Cerebellar nuclear complex (tissue), 1 donor: ENCODE measurements at regions not wholly inside any gene's neighbourhood (a gene's known extent, or its start where the extent isn't known, plus 50 kb on each side); places are given as distances from the start of the nearest gene placed in this dataset.
A peak's percentile ranks its signal among the peaks of the same experiment; 100 is the strongest.

ENCODE experiments used
- DNase-seq, 2 experiments: peaks; one replicate each; lab custom pipeline; 2025; lab: John Stamatoyannopoulos, UW

DNA sequence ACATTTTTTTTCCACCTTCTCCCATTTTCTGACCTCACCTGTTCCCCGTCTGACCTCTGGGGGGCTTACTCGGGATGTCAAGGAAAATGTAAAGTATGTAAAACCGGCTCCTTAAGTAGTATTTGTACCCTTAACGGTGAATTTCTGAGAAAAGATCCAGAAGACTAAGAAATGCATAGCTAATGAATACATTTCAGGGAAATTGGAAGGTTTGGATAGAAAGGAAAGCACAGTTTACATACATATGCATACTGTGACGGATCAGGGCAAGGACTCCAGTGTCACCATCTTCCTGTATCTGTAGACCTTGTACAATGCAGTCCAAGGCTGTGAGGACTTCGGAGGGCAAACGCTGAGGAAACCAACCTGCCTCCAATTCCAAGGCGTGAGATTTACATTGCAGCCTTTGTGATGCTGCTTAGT lies 2185.9 kb upstream of the TENM3 start:
- DNase-seq = no peak

DNA sequence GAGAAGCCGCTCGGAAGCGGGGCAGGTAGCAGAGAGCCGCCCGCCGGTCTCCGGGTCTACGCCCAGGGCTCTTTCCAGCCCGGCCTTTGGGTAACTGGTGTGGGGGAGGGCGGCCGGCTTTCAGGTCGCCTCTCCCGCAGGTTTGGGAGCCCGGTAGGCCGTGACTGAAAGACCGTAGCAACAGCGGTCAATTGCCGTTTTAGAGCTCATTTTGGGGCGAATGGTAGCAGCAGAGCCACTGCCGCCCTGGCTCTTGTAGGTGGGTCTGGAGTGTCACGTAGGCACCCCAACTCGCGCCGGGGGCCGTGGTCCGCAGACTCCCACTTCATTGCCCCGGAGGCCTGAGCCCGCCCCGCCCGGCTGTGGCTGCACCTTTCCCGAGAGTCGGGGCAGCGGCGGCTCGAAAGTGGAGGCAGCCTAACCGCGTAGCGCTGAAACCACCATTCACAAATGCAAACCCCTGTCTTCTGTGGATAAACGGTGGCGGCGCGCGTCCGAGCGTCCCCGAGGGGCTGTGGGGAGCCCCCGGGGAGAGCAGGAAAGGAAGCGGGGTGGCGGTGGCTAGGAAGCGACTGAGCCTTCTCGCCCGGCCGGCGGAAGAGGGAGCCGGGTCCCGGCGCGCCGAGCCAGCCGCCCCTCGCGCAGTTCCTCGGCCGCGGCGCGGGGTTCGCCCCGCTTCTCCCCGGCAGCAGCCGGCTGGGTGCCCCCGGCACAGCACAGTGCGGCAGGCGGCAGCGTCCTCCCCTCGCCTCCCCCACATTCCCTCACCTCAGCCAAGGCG lies 2185.1 kb upstream of the TENM3 start:
- peak in 1 of 2 experiments; percentile 2 for DNase-seq

DNA sequence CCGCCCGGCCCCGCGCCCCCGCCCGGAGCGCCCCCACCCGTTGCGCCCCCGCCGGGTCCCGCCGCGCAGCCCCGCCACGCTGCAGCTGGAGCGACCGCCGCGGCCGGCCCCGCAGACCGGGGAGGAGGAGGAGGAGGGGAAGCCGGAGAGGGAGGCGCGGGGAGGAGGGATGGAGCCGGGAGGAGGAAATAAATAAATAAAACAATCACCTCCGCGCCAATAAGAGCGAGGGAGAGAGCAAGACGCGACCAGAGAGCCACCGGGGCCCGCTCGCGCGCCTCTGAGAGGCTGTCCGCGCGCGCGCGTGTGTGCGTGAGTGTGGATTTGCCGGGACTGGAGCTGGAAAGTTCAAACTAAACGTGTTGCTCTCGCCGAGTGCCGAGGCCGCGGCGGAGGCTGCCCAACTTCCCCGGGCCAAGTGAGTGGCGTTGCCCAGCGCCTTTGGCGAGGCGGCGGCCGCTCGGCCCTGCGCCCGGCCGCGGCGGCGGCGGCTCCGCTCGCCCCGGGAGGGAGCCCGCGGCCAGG lies 2184.4 kb upstream of the TENM3 start:
- peak in 1 of 2 experiments; percentile 6 for DNase-seq

DNA sequence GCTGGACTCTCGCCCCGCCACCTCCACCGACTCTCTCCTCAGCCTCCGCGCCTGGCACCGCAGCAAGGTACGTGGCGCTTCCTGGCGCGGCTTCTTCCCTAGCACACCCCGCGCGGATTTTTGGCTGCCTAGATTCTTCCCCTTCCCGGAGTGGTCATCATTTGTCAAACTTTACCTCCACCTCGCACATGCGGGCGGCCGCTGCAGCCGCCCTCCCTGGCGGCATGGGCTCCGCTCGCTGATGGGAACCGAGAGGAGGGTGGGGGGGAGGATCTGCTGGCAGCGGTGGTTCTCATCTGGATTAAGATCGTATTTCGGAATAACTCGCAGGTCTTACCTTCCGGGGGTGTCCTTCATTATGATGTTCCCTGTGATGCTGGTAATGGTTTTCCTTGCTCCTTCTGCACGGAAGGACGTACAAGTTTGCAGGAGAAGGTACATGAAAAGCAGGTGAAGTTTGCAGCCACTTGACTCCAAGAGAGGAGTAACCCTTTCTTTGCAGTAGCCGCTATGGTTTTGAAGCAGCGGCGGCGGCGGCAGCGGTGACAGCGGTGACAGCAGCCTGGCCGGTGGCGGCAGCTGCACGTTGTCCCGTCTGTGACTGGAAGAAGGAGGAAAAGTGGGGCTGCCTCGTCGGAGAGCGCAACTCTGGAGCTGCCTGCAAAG lies 2183.9 kb upstream of the TENM3 start:
- no peak for DNase-seq

DNA sequence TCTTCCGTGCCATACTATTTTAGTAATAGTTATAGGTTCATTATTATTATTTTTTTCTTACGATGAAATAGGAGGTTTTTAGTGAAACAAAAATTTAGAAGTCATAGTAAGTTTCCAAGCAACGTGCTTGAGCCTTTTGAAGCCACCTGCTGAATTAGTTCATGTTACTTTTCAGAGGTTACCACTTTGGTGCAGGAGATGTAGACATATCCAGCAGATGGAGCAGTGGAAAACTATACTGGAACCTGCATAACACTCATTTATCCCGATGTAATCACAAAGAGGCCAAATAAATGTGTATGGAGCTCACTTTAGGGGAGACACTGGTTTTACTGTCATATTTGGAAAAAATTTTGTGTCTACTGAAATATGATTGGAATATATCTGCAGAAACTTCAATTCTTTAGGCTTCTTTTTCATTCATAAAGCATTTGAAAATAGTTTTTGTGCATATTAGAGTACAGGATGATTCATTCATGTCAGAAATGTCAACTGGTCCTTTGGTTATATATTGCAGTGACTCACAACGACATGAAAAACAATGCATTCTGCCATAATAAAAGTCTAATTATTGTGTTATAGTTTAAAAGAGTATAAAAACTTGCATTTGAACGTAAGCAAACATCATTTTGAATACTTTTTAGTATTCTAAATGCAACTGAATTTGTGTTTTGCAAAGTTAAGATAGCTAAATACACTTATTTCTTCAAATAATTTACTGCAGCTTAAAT lies 2182.9 kb upstream of the TENM3 start:
- no peak for DNase-seq

DNA sequence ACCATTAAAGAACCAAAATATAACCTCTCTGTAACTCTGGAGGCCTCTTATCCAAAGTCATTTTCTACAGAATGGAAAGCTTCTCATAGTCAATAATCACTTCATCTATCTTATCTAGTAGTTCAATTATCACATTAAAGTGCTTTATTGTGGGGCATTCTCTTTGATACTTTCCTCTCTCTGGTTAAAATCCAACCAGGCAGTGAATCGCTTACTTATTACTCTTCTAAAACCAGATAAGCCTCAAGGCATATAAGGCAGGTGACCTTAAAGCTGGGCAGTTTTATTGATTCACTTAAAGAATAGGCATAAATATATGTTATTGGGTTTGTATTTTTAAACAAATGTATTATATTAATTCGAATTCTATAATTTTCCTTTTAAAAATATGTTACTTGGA lies 2162.1 kb upstream of the TENM3 start:
- DNase-seq = no peak

DNA sequence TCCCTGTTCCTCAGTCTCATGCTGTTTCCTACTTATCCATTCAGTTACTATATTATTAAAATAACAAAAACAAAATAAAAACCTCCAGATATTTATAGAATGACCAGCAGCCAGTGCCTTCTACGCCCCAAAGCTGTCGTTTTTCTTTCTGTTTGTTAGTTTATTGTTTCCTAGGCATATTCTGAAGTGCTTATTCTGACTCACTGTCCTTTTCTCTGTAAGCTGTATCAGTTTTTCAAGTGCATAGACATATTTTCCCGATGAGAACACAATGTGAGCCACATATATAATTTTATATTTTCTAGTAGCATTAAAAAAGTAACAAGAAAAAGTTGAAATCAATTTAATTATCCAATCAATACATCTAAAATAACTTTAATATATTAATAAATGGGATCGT lies 2158.6 kb upstream of the TENM3 start:
- DNase-seq = no peak

DNA sequence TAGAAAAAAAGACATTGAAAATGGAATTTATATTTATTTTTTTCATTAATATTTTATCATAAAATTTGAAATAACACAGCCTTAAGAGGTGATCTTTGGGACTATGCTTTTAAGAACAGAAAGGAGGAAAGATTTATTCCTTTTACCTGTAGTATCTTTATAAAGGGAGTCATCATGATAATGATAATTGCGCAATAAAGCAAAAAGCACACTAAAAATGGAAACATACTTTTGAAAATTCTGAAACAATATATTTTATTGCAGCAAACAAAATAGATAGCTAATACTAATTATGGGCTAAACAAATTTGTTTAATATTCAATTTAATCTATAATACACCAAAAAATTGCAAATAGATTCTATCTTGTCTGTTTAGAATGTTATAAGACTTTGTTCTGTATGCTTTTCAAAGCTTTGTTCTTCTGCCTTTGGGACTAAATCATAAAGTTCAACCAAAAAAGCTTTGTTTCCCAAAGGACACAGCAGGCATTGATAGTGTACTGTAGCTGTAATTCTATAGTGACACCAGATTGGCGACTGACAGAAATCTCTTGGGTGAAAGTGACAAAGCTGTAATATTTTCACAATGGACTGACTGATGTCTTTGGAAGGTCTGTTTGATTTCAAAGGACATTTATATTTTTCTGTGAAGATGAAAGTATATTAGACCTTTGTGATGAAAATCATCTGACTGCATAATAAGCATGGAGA lies 2156.6 kb upstream of the TENM3 start:
- no peak for DNase-seq

DNA sequence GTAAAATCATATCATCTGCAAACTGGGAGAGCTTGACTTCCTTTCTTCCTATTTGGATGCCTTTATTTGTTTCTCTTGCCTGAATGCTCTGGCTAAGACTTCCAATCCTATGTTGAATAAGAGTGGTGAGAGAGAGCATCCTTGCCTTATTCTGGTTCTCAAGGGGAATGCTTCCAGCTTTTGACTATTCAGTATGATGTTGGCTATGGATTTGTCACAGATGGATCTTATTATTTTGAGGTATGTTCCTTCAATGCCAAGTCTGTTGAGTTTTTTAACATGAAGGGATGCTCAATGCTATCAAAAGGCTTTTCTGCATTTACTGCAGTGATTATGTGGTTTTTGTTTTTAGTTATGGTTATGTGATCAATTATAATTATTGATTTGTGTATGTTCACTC lies 2144.6 kb upstream of the TENM3 start:
- no peak for DNase-seq

DNA sequence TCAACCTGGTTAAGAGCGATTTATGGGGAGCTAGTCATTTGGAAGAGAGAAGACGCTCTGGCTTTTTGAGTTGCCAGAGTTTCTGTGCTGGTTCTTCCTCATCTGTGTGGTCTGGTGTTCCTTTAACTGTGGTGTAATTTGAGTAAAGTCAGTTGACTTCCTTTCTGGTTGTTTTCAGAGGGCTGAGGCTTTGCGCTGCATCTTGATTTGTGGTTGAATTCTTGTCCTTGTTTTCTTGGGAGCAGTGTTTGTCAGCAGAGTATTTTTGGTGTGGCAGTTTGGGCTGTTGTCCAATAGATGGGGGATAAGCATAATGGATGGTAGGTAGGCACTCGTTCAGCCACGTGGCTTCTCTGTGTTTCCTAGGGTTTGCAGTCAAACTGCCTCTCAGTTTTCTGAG lies 2143.2 kb upstream of the TENM3 start:
- DNase-seq = no peak

DNA sequence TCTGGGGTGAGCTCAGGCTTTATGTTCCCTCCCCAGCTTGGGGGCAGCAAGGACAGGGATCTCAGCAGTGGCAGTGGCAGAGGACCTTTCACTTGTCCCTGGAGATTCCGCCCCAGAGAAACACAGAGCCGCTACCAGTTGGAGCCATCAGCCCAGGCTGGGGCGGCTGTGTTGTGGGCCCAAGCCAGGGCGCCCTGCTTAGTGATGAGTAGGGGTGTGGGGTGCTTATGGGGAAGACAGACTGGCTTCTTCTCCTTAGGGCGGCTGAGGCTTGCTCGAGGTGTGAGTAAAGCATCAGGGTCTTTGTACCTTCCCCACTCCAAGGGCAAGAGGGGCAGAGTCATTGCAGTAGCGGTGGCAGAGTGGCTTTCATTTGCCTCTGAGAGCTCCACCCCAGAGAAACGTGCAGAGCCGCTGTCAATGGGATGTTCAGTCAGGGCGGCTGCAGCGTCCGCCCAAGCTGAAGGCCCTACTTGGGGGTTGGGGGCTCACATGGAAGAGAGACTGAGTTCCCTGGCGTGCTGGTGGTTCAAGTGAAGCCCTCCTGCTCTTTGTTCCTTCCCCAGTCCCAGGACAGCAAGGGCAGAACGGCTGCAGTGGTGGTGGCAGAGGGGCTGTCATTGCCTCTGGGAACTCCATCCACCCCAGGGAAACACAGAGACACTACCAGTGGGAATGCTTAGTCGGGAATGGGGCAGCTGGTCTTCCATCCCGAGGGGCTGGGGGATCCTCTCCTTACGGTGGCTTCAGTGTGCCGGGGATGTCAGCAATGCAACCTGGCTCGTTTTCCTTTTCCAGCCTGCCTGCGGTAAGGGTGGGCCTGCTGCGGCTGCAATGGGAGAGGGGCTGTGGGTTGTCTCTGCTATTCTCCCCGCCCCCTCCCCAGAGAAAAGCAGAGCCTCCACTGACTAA lies 2142.5 kb upstream of the TENM3 start:
- no peak for DNase-seq

DNA sequence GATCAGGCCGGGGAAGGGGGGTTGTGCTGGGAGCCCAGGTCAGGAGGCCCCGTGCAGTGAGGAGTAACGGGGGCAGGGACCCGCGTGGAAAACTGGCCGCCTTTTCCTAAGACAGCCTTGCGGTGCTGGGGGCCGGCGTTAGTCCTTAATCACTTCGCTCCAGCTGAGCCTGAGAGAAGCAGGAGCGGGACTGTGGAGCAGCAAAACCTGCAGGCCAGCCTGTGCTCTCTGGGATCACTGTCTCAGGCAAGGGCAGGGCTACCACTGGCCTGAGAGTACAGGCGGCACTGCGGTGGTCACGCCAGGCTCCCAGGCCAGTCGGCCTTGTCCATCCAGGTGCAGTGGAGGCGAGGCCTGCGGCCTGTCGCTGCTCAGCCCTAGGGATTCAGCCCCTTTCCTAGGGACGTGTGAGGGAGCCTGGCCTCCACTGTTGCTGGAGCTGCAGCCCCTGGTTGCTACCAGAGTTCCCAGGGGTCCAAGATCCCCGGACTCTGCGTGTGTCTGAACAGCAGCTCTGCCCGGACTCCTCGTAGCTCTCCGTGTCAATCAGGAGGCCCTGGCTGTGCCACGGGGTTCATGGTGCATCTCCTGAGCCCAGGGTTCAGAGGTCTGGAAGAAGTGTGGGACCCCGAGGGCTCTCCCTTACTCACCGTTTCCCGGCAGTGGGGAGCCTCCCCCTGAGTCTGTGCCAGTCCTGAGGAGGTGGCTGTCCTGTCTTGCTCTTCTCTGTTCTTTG lies 2141.7 kb upstream of the TENM3 start:
- no peak for DNase-seq

DNA sequence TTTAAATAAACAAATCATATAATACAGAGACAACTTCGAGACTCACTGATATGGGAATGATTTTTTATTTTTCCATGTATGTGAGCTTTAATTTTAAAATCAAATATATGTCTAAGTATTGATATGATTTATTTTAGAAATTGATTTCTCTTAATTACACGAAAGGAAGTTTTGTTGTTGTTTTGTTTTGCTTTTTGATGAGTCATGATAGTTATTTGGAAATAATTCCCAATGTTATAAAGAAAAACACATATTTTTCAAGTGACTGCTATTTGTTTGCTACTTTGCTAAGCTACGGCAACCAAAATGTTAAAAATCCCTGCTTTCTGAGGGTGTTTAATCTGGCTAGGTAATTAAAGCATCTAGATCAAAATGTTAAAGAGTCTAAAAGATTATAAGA lies 2139.4 kb upstream of the TENM3 start:
- no peak for DNase-seq

DNA sequence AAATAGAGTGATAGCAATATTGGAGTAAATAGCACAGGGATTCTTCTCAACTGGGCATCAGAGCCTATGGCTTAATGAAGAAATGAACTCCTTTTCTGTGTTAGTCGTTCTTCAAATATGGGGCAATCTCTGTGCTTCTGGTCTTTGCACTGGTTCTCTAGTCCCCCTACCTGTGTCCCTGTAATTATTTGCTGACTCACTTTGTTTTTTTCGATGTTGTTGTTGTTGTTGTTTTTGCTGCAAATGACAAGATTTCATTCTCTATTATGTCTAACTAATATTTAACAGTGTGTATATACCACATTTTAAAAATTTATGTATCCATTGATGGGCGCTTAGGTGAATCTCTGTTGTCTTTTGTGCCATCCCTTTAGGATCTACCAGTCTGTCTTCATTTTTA lies 2137.8 kb upstream of the TENM3 start:
- DNase-seq = no peak

DNA sequence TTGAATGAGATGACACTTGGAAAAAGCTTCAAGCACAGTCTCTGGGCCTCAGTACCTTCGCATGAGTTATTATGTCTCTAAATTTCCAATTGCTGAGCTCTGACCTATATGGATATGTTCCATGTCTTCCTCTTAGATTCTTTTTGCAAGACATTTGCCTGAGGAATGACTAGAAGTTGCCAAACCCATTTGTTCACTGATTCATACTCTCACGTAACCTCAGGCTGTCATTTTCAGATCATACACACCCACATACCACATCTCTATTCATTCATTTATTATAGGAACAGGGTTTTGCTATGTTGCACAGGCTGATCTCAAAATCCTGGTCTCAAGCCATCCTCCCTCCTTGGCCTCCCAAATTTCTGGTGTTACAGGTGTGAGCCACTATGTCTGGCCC lies 2137.1 kb upstream of the TENM3 start:
- no peak for DNase-seq

DNA sequence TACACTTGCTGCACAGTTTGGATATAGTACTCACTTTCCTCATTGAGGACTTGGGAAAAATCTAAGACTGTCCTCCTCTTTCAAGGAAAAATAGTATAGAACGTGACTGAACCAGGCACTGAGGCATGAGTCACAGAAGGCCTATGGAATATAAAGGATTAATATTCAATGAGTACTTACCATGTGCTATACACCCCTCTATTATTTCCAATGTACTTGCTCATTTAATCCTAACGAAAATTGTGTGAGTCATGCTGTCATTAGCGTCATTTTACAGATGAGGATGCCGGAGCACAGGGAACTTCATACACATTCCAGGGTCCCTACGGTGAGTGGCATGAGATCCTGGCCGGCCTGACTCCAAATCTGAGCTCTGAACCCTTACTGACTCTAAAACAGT lies 2136.2 kb upstream of the TENM3 start:
- DNase-seq = no peak

DNA sequence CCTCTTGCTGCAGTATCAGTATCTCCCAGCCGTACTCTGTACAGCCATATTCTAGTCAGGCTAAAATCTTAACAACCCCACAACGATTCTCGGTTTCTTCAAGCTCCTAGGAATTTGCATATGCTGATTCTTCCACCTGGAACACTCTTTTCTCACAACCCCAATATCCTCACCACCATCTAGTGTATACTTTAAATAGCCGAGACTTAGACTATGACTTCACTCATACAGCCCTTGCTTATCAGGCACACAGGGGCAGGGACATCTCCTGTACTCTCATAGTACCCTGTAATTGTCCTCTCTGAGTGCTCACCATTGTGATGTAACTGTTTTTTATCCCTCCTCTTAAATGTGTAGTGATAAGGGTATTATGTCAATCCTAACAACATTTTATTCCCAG lies 2126.4 kb upstream of the TENM3 start:
- no peak for DNase-seq

DNA sequence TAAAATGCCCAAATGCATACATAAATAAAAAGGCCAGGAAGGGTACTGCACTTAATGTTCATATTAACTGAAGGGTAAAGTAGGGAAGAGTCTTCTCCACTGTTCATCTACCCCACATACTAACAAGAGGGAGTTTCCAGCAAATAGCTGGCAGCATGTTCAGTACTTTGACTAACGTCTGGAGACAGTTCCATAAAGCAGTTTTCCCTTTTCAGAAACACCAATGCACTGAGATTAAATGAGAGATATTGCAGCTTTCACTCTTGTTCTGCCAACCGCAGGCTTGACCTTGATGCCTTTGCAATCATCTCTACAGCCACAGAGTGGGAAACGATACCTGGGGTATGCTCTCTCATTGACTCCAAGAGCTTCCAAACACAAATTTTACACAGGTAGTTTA lies 2123.1 kb upstream of the TENM3 start:
- no peak for DNase-seq

DNA sequence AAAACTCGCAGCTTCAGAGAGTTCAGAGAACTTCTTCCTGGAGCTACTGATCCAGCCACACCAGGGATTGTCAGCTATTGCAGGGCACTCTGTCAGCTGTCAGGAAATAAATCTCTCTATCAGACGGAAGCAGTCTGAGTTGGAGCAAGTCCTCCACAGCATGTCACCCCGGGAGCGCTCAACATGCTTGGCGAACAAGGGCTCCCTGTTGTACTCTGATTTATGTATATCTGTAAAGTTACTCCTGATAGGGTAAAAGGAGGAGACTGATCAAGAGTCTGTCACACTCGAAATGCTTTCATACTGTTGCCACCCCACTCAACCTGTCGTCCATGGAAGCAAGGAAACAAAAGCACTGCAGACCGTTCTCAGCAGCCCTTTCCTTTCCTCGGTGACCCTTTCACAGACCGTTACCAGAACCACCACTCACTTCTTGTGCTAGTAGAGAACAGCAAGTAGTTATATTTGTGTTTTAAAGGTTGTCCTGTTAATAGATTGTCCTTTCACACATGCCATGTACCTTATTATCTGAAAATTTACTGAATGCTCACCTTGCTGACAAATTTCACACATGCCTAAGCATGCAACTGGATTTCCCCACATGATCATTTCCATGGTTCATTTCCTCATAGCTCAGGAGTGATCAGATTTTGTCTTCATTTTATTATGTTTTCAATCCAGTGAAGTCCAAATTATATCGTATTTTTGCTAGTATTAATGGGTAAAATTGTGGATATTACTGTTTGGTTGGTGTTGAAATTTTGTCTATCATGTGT lies 2108.9 kb upstream of the TENM3 start:
- DNase-seq = no peak

DNA sequence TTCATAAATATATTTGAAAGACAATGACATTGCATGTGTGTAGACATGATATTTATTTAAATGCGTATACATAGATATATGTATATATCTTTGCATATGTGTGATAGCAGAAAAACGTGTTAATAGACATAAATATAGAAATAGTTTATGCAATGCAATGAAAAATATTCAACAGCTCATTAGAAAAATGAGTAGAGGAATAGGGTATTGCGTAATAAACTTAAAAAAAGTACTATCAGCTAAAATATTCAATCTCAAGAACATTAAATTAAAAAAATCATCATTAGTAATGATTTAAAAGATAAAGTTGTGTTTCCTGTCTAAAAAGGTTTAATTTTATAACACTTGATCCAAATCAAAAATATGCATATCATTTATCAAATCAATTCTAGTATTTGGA lies 2101.5 kb upstream of the TENM3 start:
- DNase-seq = no peak
